A673 (cell line): ENCODE measurements at regions not wholly inside any gene's neighbourhood (a gene's known extent, or its start where the extent isn't known, plus 50 kb on each side); places are given as distances from the start of the nearest gene placed in this dataset.

Experiments
- EZH2 ChIP-seq: fragments of 200-600 bp; sonication (generic); IDR thresholded peaks from 2 replicates; pipeline ENCODE4 v1.6.1; 2017; ENCODE audit warnings: borderline replicate concordance, low read depth, mild to moderate bottlenecking, mixed read lengths, antibody characterized with exemption, low read length; ENCODE audit not compliant: poor library complexity, severe bottlenecking
- TF ChIP-seq, protein P1 (sequence below): fragments of 300-800, 200-600 bp; sonication (generic); conservative IDR thresholded peaks from 2 replicates; pipeline ENCODE4 v1.5.1; 2017; ENCODE audit warnings: low read depth, mild to moderate bottlenecking, antibody characterized with exemption, low read length, moderate library complexity, mixed read lengths

DNA sequence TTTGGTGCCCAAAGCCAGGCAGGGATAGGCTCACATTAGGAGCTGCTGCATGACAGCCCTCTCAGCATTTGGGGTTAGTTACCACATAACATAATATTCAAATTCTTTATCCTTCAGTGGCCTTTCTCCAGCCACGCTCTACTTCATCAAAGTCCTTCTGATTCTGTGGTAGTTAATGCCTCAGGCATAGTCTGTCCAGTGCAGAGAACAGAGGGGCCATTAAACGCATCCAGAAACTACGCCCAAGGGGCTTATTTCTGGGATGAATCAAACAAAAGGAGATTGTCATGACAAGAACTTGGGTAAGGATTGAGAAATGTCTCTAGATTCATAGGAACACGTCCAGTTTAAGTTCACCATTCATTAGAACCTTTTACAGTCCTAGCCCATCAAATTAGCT, 183.4 kb upstream of the PLXNC1 start:
- TF ChIP-seq, protein P1, sequence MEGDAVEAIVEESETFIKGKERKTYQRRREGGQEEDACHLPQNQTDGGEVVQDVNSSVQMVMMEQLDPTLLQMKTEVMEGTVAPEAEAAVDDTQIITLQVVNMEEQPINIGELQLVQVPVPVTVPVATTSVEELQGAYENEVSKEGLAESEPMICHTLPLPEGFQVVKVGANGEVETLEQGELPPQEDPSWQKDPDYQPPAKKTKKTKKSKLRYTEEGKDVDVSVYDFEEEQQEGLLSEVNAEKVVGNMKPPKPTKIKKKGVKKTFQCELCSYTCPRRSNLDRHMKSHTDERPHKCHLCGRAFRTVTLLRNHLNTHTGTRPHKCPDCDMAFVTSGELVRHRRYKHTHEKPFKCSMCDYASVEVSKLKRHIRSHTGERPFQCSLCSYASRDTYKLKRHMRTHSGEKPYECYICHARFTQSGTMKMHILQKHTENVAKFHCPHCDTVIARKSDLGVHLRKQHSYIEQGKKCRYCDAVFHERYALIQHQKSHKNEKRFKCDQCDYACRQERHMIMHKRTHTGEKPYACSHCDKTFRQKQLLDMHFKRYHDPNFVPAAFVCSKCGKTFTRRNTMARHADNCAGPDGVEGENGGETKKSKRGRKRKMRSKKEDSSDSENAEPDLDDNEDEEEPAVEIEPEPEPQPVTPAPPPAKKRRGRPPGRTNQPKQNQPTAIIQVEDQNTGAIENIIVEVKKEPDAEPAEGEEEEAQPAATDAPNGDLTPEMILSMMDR: no peak
- TF ChIP-seq EZH2: no peak
